ENCODE measurements at regions not wholly inside any gene's neighbourhood (a gene's known extent, or its start where the extent isn't known, plus 50 kb on each side); places are given as distances from the start of the nearest gene placed in this dataset.

- TF ChIP-seq CTCF (IDR thresholded peaks at IDR 0.05) (no peak), POLR2A (IDR thresholded peaks at IDR 0.05) (no peak)
These were observed 669.1 kb downstream of the ADCYAP1 start for GRCh38 chr18:1573732-1574131.

Measured in sigmoid colon (tissue), 3 donors.